HFF-Myc (cell line): ENCODE measurements at regions not wholly inside any gene's neighbourhood (a gene's known extent, or its start where the extent isn't known, plus 50 kb on each side); places are given as distances from the start of the nearest gene placed in this dataset.
"Not testable (repeated sequence)": the region's sequence is repeated elsewhere in the genome, so short reads cannot be mapped to it uniquely, and the experiment has no call there.

Experiments used
- DNase-seq: peaks from one replicate; pipeline ENCODE4 v3.0.0-alpha.2; 2011; ENCODE audit warnings: low read depth; ENCODE audit errors: extremely low read depth
- H3K4me3 ChIP-seq: replicated peaks from 2 replicates; pipeline ENCODE4 v1.5.1; 2011; ENCODE audit warnings: low read depth, mild to moderate bottlenecking, control low read depth, low read length

- DNase-seq, H3K4me3 ChIP-seq: not testable (repeated sequence)
These were observed 123.5 kb upstream of the DEFB108B start for GRCh38 chr11:71709541-71709940.

- not testable (repeated sequence) for H3K4me3 ChIP-seq, DNase-seq
These were observed 122.8 kb upstream of the DEFB108B start for GRCh38 chr11:71710171-71710671.

- DNase-seq, result not testable (repeated sequence)
These were observed 122.2 kb upstream of the DEFB108B start for GRCh38 chr11:71710701-71711385.

GRCh38 chr11:71712350-71712749, 120.7 kb upstream of the DEFB108B start:
- not testable (repeated sequence) for DNase-seq, H3K4me3 ChIP-seq

More at GRCh38 chr11:71710701-71711385, 122.2 kb upstream of the DEFB108B start:
- H3K4me3 ChIP-seq, result not testable (repeated sequence)

GRCh38 chr11:71712846-71713245, 120.2 kb upstream of the DEFB108B start:
- DNase-seq, H3K4me3 ChIP-seq: not testable (repeated sequence)

- not testable (repeated sequence) for H3K4me3 ChIP-seq, DNase-seq
These were observed 118.5 kb upstream of the DEFB108B start for GRCh38 chr11:71714510-71714909.

- H3K4me3 ChIP-seq, DNase-seq: not testable (repeated sequence)
These were observed 111.2 kb upstream of the DEFB108B start for GRCh38 chr11:71721840-71722239.

GRCh38 chr11:71723991-71724390, 109.0 kb upstream of the DEFB108B start:
- DNase-seq, H3K4me3 ChIP-seq: not testable (repeated sequence)

GRCh38 chr11:71730748-71731147, 102.3 kb upstream of the DEFB108B start:
- not testable (repeated sequence) for H3K4me3 ChIP-seq, DNase-seq

GRCh38 chr11:71734368-71734767, 98.6 kb upstream of the DEFB108B start:
- H3K4me3 ChIP-seq, DNase-seq: not testable (repeated sequence)

GRCh38 chr11:71738317-71738716, 94.7 kb upstream of the DEFB108B start:
- not testable (repeated sequence) for DNase-seq, H3K4me3 ChIP-seq

- not testable (repeated sequence) for DNase-seq, H3K4me3 ChIP-seq
These were observed 89.6 kb upstream of the DEFB108B start for GRCh38 chr11:71743385-71743784.

GRCh38 chr11:71745656-71746055, 87.3 kb upstream of the DEFB108B start:
- not testable (repeated sequence) for DNase-seq, H3K4me3 ChIP-seq

- not testable (repeated sequence) for H3K4me3 ChIP-seq, DNase-seq
These were observed 86.7 kb upstream of the DEFB108B start for GRCh38 chr11:71746263-71746662.

- not testable (repeated sequence) for H3K4me3 ChIP-seq, DNase-seq
These were observed 83.9 kb upstream of the DEFB108B start for GRCh38 chr11:71748965-71749620.

- not testable (repeated sequence) for DNase-seq, H3K4me3 ChIP-seq
These were observed 82.1 kb upstream of the DEFB108B start for GRCh38 chr11:71750908-71751307.

- not testable (repeated sequence) for DNase-seq
These were observed 68.1 kb upstream of the DEFB108B start for GRCh38 chr11:71764695-71765491.

GRCh38 chr11:71767016-71767415, 66.0 kb upstream of the DEFB108B start:
- H3K4me3 ChIP-seq, DNase-seq: not testable (repeated sequence)

More at GRCh38 chr11:71764695-71765491, 68.1 kb upstream of the DEFB108B start:
- H3K4me3 ChIP-seq, result not testable (repeated sequence)

GRCh38 chr11:71772193-71772592, 60.8 kb upstream of the DEFB108B start:
- not testable (repeated sequence) for H3K4me3 ChIP-seq, DNase-seq
